Endodermal cell (in vitro differentiated cells): ENCODE measurements at regions not wholly inside any gene's neighbourhood (a gene's known extent, or its start where the extent isn't known, plus 50 kb on each side); places are given as distances from the start of the nearest gene placed in this dataset.
A peak's percentile ranks its signal among the peaks of the same experiment; 100 is the strongest.

Experiments
- DNase-seq: peaks from one replicate; pipeline ENCODE4 v3.0.0-alpha.2; 2017
- H3K27ac ChIP-seq: 2 replicates; pipeline ENCODE4 v1.5.1; 2013; ENCODE audit warnings: mild to moderate bottlenecking, low read depth, low read length, moderate library complexity
- H3K27me3 ChIP-seq: 2 replicates; pipeline ENCODE4 v1.6.1; 2013; ENCODE audit warnings: mild to moderate bottlenecking, low read length, moderate library complexity; ENCODE audit not compliant: insufficient read depth, control insufficient read depth, poor library complexity, severe bottlenecking
- H3K36me3 ChIP-seq: 2 replicates; pipeline ENCODE4 v1.7.0; 2013; ENCODE audit warnings: mild to moderate bottlenecking, low read length, moderate library complexity; ENCODE audit not compliant: control insufficient read depth, insufficient read depth
- H3K4me1 ChIP-seq: one replicate; pipeline ENCODE4 v1.7.0; 2013; ENCODE audit warnings: low read length; ENCODE audit not compliant: control insufficient read depth, insufficient read depth
- H3K4me3 ChIP-seq: 2 replicates; pipeline ENCODE4 v1.5.1; 2013; ENCODE audit warnings: mild to moderate bottlenecking, low read length, moderate library complexity
- H3K9ac ChIP-seq: 2 replicates; pipeline ENCODE4 v1.6.1; 2013; ENCODE audit warnings: mild to moderate bottlenecking, low read length, moderate library complexity; ENCODE audit not compliant: poor library complexity, severe bottlenecking; ENCODE audit errors: extremely low read depth
- H3K9me3 ChIP-seq: 2 replicates; pipeline ENCODE4 v1.6.1; 2013; ENCODE audit warnings: mild to moderate bottlenecking, low read length, moderate library complexity; ENCODE audit not compliant: control insufficient read depth
- H3K27ac Mint-ChIP-seq: 2 replicates; pipeline ENCODE4 v1.8.0; 2020; ENCODE audit warnings: mixed read lengths
- H3K27me3 Mint-ChIP-seq: 2 replicates; pipeline ENCODE4 v1.8.0; 2021; ENCODE audit warnings: mild to moderate bottlenecking, mixed read lengths; ENCODE audit not compliant: insufficient read depth
- H3K36me3 Mint-ChIP-seq: 2 replicates; pipeline ENCODE4 v1.8.0; 2020; ENCODE audit warnings: low read depth, mixed read lengths
- H3K4me1 Mint-ChIP-seq: 2 replicates; pipeline ENCODE4 v1.8.0; 2020; ENCODE audit warnings: mixed read lengths
- H3K4me3 Mint-ChIP-seq: 2 replicates; pipeline ENCODE4 v1.8.0; 2020; ENCODE audit warnings: mild to moderate bottlenecking, moderate library complexity, mixed read lengths
- H3K9me3 Mint-ChIP-seq: 2 replicates; pipeline ENCODE4 v1.8.0; 2020; ENCODE audit warnings: mild to moderate bottlenecking, mixed read lengths
- CTCF ChIP-seq: fragments of 200-600 bp; sonication (generic); conservative IDR thresholded peaks from 2 replicates; pipeline ENCODE4 v1.5.0; 2021; ENCODE audit warnings: antibody characterized with exemption, mild to moderate bottlenecking
- WGBS, 2 experiments: methylation state at CpG; one replicate each; pipeline versions ENCODE4 v1.1.5 to v1.1.7; 2013; ENCODE audit warnings: missing lambda C conversion rate in 2 of 2, mixed read lengths in 1 of 2; ENCODE audit not compliant: insufficient coverage in 1 of 2, insufficient read length in 1 of 2; 5-methylcytosine and 5-hydroxymethylcytosine counted together

DNA sequence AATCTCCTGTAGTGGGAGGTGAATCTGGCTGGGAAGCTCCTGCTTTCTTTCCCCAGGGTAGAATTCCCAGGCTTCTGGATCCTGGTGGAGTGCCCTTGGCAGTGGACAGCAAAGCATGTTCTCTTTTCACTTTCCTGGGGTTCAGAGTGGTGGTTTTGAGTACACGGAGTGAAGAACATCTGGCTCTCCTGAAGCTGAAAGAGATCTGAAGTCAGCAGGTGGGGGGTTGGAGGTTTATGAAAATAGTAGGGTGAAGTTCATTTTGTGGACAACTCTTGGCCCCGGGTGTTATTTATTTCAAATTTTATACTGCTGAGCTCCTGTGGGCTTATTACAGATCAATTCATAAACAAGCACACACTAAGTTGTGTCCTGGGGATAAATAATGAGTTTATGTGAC is 497.3 kb downstream of the KLF5 start:
- TF ChIP-seq CTCF: no peak
- H3K36me3 Mint-ChIP-seq: no peaks in the 10 kb centered on the region
- no peaks in the 10 kb centered on the region for H3K9me3 Mint-ChIP-seq
- H3K27ac Mint-ChIP-seq: no peak overlapping the region
- Histone ChIP-seq H3K9me3 (no peaks in the 10 kb centered on the region), H3K4me1 (no peaks in the 10 kb centered on the region), H3K27me3 (no peaks in the 10 kb centered on the region), H3K9ac (no peak overlapping the region), H3K27ac (no peak overlapping the region), H3K4me3 (no peak overlapping the region), H3K36me3 (no peaks in the 10 kb centered on the region)
- DNase-seq: no peak
- H3K4me3 Mint-ChIP-seq: no peak overlapping the region
- H3K27me3 Mint-ChIP-seq: no peaks in the 10 kb centered on the region
- 97% methylated on average over 1 of the region's 2 CpGs; no CpG with 5 or more reads in 1 of the 2 experiments for WGBS, 2 experiments
- H3K4me1 Mint-ChIP-seq: no peaks in the 10 kb centered on the region

DNA sequence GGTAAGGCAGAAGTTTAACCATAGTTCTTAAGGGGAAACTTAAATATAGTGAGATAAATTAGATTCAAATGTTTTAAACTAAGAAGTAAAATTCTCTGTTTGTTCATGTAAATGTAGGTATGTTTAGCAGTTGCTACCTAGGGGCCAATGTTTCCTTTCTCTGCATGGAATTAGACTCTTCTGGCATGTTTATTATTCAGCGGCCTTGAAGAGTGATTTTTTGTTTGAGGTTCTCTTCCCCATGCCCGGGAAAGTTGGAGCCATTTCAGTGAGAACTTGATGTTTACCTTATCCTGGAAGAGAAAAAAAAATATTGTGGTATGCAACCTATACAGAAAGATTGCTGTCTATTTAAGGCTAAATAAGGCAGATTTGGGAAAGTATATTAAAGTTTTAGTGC is 492.9 kb downstream of the KLF5 start:
- no peaks in the 10 kb centered on the region for H3K9me3 ChIP-seq
- no peak overlapping the region for H3K4me3 ChIP-seq
- H3K27ac Mint-ChIP-seq: no peak overlapping the region
- no peak overlapping the region for H3K27ac ChIP-seq
- H3K4me1 Mint-ChIP-seq: peaks cover 2% of the 10 kb centered on the region
- WGBS, 2 experiments: 89 to 96% methylated on average over 2 of the region's 2 CpGs
- no peak overlapping the region for H3K4me3 Mint-ChIP-seq
- H3K36me3 Mint-ChIP-seq: no peaks in the 10 kb centered on the region
- no peaks in the 10 kb centered on the region for H3K27me3 Mint-ChIP-seq
- no peak for DNase-seq
- H3K9me3 Mint-ChIP-seq: no peaks in the 10 kb centered on the region
- H3K36me3 ChIP-seq: no peaks in the 10 kb centered on the region
- no peak overlapping the region for H3K9ac ChIP-seq
- H3K27me3 ChIP-seq: no peaks in the 10 kb centered on the region
- H3K4me1 ChIP-seq: peaks cover 2% of the 10 kb centered on the region
- no peak for TF ChIP-seq CTCF

DNA sequence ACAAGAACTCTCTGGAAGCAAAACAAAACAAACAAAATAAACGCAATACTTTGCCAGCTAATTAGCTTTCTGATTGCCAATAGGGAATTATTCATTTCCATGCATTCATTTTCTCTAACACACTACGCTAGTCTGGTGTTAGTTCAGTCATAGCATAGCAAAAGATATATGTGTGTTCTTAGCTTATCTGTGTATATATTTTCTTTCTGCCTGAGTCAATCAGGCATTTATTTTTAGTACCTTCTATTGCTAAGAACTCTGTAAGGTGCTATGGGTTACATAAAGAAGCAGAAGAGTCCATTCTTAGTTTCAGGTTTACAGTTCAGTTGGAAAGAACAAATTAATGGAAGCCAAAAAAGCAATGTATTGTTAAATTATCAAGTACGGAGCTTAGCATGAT is 490.9 kb downstream of the KLF5 start:
- Histone ChIP-seq H3K36me3 (no peaks in the 10 kb centered on the region), H3K9ac (no peak overlapping the region), H3K4me1 (peaks cover 2% of the 10 kb centered on the region), H3K4me3 (peak overlapping the region; percentile 5), H3K9me3 (no peaks in the 10 kb centered on the region), H3K27me3 (no peaks in the 10 kb centered on the region), H3K27ac (no peak overlapping the region)
- no peaks in the 10 kb centered on the region for H3K9me3 Mint-ChIP-seq
- H3K4me3 Mint-ChIP-seq: no peak overlapping the region
- no peak overlapping the region for H3K27ac Mint-ChIP-seq
- no peaks in the 10 kb centered on the region for H3K27me3 Mint-ChIP-seq
- H3K36me3 Mint-ChIP-seq: no peaks in the 10 kb centered on the region
- no peak for TF ChIP-seq CTCF
- no peak for DNase-seq
- H3K4me1 Mint-ChIP-seq: peaks cover 2% of the 10 kb centered on the region
- 95 to 97% methylated on average over 2 to 3 of the region's 3 CpGs for WGBS, 2 experiments
